G401.6 (cell line): ENCODE measurements at regions not wholly inside any gene's neighbourhood (a gene's known extent, or its start where the extent isn't known, plus 50 kb on each side); places are given as distances from the start of the nearest gene placed in this dataset.

Experiments used
- FAIRE-seq: peaks from 2 replicates; lab custom pipeline; 2012; peaks lifted over from hg19 to GRCh38; lab: Jason Lieb, UNC

DNA sequence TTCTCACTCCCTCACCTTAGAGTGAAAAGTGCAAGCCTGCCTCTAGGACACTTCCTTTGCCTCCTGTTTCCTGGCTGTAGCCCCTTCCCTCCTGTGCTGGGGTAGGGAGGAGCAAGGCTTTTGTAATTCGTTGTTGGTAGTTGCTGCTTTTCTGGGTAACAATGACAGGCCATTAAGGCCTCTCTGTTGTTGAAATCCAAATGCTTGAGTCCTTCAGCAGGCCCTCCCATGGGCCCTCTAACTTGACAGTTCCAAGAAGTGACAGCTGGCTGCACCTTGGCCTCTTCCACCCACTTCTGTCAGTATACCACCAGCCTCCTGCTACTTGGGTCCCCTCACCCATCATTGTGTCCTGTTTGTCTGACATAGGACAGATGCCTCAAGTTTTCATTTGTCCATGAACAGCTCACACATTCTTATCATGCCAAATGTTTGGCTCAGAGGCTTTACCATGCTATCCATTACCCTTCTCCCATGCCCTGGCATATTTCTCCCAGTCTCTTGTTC is 103.7 kb upstream of the PDE3A start:
- FAIRE-seq, result no peak

DNA sequence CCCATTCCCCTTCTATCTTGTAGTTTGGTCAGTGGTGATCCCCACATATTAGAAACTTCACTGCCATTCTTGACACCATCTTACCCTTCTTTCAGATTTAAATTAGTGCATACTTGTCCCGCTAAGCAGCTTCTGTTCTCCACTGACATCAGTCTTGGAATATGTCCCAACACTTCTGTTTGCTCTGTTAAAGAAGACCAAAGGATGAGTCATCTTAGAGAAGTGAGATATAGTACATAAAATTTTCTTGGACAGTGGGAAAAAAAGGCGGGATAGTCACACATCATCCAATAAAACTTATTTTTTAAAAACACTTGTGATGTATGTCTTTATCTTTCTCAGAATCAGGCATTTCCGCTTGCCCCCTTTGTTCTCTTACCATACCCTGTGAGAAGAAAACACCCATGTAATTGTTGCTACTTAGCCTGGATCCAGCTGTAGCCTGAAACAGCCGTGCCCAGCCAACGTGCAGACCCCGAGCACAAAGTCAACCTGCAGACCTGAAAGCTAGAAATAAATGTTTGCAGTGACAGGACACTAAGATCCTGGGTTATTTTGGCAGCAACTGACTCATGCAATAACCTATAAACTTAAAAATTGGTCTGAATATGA is 100.1 kb upstream of the PDE3A start:
- no peak for FAIRE-seq

DNA sequence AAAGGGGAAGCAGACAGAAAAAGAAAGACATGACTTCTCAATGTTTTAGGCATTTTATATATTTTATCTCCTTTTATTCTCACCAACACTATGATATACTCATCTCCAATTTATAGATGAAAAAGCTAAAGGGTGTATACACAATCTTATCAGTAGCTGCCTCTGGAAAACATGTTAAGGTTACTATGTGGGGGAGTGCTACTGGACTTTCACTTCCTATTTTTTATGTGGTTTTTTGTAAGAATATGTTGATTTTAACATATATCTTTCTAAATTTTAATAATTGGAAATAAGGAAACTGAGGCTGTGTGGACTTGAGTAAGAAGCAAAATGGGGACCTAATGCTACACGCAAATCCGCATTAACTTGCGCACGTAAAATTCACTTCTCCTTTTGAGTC is 99.6 kb upstream of the PDE3A start:
- FAIRE-seq, result no peak

DNA sequence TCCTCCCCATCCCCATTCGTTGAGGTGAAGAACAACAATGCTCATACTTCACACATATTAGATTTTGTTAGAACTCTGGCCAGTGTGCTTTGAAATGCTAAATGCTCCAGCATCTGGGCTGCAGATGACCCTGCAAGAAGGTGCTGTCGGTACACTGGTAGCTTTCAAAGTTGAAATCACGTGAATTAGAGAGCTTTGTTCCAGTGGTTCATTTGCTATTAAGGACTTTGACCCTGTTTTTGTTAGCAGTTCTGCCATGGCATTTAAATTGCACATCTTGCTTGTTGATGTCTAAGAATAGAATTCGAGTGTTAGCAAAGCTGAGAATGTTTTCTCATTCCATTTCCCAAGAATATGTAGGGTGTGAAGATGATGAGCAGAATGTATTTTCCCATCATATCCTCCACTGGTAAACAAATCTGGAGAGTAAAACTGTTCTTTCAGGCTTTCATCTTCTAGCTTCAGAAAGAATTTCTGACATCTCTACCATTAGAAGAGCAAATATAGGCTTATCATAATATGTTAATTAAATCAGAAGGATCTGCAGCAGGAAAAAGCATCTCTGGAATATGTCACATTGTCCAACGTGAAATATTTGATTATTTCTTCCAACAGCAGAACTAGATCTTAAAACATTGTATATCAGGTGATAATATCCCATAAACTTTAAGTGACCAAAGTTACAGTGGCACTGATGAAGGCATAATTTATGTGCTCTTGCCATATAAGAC is 98.8 kb upstream of the PDE3A start:
- FAIRE-seq, result no peak

DNA sequence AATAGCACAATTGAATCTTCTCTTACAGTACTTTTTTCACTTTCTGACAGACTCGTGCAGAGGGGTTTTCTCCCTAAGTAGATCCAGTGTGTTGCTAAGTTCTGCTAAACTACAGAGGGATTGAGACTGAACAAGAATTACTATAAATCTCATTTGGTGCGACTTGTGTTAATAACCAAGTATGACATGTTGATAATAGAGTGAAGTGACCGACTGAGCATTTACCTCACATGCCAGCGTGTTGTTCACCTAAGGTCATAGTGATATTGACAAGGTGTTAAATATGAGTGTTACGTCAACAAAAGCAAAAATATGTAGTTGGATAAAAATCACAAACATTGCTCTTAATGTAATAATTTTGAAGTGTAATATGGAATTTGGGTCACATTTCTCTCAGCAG is 97.8 kb upstream of the PDE3A start:
- no peak for FAIRE-seq

DNA sequence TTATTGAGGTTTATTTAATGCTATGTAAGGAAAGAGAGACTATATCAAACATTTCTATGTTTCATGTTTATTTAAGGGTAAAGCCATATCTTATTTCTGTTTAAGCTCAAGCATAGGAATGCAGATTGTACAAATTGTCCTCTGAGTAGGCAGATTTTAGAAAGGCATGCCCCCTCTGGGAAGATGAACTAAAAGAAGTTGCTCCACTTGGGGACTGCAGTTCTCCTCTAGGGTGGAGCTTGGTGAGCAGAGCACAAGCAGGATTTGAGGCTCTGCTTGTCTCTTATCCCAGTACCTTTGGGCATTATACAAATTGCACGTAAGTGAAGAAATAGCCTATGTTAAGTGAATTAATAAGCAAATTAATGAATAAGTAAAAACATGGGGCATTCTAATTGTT is 96.2 kb upstream of the PDE3A start:
- FAIRE-seq, result no peak

DNA sequence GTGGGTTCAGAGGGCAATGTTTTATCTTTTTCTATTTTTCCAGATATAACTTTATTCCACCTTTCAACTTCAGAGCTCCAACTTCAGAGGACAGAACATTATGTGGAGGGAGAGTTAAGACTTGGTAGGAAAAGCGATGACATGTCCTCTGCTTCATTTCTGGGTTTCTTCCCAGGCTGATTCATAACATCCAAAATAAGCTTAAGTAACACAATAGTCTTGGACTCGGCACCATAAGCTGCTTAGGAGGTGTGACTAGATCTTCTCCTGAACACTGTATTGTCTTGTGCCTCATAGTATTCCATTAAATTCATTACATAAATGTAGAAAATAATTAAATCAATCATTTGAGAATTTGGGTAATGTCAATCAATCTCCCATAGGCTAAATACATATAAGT is 95.5 kb upstream of the PDE3A start:
- FAIRE-seq, result no peak

DNA sequence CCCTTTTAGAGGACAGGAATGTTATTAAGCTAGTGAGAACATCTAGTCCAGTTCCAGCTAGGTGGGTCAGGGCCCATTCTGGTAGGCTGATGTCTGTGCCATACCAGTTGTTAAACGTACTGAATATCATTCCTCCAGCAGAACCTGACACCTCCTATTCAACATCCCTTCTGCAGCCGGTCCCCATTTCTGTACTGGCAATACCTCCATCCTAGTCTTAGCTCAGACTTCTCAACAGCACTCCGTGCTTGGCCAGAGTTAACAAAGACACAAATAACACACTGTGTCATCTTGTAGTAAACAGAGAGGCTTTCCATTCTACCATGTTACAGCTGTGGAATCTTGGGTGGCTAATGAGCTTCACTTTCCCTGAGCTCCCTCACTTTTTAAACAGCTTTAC is 94.3 kb upstream of the PDE3A start:
- FAIRE-seq, result no peak

DNA sequence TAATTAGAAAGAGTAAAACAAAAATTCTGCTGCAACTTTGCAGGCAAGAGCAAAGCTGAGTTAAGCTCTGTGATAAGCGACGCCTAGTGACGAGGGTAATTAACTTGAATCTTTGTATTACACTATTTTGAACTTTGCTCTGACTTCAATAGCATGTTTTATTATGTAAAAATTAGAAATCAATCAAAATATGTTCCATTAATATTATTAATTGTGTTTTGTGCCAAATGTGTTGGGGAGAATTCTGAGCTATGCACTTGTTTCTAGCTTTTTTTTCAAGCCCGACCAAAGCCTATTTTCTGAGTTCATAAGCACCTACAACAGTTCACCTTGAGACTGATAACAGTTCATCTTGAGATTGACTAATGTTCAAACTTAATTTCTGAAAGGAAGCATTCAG is 90.1 kb upstream of the PDE3A start:
- FAIRE-seq, result no peak

DNA sequence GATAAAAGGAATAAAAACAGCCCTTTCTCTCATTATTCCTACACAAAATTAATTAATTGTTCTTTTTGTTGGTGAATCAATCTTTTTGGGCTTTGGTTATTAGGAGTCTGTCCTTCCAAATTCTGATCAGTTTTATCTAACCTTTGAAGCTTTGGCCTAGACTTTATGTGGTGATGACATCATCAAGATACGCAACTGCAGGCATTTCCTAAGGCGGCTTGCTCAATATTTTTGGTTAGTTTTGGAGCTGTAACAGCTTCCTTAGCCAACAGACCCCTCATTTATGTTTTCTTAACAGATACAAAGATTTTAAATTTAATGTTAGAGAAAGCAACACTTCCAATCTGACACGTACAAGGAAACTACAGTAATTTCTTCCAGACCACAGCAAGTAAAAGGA is 87.8 kb upstream of the PDE3A start:
- FAIRE-seq, result no peak

DNA sequence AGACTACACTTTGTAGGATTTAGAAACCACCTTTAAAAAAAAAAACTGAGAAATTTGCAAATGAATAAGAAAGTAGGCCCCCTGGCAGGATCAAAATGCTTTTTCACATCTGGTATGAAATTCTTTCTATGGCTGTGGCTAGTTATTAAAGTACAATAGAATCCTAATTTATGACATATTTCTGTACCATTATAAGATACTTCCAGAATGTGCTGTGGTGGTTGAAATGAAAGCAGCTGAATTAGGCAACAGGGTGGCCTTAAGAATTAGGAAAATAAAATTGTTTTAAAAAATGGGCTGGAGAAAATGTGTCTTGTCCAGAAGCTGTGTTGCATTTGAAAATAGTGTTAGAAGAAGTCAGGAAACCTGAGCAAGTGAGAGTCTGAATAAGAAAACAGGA is 85.9 kb upstream of the PDE3A start:
- FAIRE-seq, result no peak

DNA sequence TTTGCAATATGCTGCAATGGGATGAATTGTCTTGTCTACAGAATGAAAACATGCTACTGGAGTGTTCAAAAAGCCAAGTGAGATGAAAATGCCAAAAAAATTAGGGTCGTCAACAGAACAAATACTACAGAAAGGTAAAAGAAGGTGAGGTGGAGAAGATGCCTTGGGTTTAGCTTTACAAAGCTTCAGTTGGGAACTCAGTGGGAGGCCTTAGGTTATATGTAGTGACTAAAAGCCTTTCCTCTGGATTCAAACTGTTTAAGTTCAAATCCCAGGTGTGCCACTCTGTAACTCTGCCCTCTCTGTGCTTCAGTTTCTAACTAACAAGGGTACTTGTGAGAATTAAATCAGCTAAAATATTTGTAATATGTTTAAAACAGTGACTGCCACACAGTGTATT is 84.9 kb upstream of the PDE3A start:
- FAIRE-seq, result no peak

DNA sequence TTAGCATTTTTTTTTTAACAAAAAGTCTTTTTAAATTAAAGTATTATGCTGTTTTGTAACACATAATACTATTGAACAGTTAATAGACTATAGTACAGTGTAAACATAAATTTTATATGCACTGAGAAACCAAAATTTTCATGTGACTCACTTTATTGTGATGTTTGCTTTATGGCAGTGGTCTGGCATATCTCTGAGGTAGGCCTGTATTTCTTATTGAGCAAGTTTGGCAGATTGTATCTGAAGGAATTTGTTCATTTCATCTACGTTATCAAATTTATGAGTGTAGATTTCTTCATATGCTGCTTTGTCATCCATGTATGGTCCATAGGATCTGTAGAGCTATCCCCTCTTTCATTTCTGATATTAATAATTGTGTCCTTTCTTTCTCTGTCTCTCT is 78.8 kb upstream of the PDE3A start:
- no peak for FAIRE-seq

DNA sequence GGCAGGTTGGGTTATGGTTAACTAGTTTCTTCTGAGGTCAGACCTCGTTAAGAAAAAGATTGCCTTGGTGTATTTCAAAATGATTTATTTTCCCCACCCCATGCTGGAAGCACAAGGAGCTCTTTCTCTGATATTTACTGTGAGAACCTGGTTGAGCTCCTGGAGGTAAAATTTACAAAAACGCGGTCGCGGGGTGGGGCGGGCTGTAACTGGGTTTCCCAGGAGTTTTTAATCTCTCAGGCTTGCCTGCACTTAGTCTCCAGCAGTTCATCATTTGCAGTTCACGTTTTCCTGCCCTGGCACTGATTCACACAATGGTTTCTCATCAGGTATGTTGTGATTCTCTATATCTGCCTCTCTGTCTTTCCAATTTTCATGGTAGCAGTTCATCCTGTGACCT is 67.9 kb upstream of the PDE3A start:
- FAIRE-seq, result no peak

DNA sequence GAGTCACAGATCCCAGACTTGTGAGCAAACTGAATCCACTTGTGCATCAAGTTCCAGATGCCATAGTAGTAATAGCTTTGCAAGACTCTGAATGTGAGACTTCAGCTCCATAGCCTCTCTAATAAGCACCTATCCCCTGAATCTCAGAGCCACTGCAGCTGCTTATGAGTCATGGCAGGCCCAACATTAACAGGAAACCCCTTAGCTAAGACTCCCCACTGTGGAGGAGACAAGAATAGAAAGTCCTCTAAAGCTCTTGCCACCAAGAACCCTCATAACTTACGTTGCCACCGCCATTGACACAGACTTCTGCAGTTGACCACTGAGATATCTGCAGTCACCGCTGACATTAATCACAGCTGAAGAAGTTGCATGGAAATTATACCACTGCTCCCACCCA is 62.9 kb upstream of the PDE3A start:
- no peak for FAIRE-seq

DNA sequence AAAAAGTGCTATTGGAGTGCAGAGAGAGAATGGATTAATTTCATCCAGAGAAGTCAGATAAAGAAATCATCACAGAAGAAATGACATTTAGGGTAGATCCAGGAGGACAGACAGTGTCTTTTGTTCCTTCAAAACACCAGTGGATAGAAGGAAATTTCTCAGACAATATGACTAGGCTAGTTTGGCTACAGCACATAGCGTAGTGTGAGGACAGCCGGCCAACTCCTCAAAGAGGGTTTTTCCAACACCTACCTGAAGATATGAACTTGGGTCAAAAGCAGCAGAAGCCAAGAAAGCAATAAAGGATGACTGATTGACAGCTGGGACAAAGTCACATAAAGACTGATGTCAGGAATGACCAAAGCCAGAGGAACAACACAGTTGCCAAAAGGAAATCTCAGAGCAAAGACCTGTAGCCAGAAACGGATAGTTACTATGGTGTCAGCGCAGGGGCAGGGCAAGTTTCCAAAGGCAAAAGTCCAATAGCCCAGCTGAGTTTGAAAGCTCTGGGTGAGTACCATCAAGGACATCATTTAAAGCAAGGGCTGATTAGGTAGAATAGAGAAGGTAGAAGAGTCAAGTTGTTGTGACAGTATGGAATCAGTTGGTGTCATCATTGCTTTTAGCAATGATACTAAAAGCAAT is 58.7 kb upstream of the PDE3A start:
- FAIRE-seq, result no peak

DNA sequence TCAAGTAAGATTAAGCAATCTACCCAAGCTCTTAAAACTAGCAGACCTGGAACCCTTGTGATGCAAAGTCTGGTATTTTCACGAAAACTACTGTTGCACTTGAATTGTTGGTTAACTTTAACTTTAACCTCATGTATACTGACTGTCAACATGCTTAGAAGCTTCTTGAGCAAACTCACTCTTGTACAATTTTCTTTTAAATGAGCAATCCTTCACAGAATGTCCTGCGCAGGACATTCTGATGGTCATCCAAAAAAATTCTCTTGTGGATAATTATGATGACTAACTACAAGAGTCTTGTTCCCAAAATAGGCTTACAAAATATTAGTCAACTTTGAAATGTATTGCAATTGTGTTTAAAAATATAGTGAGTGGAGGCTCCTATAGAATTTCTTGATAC is 54.0 kb upstream of the PDE3A start:
- no peak for FAIRE-seq

DNA sequence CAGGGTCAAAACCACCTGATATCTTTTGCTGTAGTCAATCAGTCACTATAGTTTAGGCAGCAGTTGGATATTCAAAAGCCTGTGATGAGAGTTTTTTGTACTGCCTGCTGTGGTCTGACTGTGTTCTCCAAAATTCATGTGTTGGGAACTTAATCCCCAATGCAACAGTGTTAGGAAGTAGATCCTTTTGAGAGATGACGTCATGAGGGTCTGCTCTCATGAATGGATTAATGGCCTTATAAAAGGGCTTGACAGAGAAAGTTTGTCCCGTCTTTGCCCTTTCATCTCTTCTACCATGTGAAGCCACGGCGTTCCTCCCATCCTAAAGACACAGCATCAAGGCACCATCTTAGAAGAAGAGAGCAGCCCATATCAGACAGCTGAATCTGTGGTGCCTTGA is 50.8 kb upstream of the PDE3A start:
- no peak for FAIRE-seq
